ENCODE measurements at regions not wholly inside any gene's neighbourhood (a gene's known extent, or its start where the extent isn't known, plus 50 kb on each side); places are given as distances from the start of the nearest gene placed in this dataset.

GRCh38 chr2:19231625-19232024 lies 126.8 kb downstream of the OSR1 start:
- TF ChIP-seq, protein P1, sequence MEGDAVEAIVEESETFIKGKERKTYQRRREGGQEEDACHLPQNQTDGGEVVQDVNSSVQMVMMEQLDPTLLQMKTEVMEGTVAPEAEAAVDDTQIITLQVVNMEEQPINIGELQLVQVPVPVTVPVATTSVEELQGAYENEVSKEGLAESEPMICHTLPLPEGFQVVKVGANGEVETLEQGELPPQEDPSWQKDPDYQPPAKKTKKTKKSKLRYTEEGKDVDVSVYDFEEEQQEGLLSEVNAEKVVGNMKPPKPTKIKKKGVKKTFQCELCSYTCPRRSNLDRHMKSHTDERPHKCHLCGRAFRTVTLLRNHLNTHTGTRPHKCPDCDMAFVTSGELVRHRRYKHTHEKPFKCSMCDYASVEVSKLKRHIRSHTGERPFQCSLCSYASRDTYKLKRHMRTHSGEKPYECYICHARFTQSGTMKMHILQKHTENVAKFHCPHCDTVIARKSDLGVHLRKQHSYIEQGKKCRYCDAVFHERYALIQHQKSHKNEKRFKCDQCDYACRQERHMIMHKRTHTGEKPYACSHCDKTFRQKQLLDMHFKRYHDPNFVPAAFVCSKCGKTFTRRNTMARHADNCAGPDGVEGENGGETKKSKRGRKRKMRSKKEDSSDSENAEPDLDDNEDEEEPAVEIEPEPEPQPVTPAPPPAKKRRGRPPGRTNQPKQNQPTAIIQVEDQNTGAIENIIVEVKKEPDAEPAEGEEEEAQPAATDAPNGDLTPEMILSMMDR (IDR thresholded peaks at IDR 0.05) = no peak
- TF ChIP-seq POLR2A (IDR thresholded peaks at IDR 0.05) = no peak
